ENCODE measurements at regions not wholly inside any gene's neighbourhood (a gene's known extent, or its start where the extent isn't known, plus 50 kb on each side); places are given as distances from the start of the nearest gene placed in this dataset.

- Histone ChIP-seq H3K27ac (no peak overlapping the region), H3K4me3 (no peak overlapping the region), H3K36me3 (no peaks in the 10 kb centered on the region), H3K9me3 (peaks cover 0 to 8% (median 0%) of the 10 kb centered on the region in 8 donors), H3K4me1 (no peaks in the 10 kb centered on the region), H3K27me3 (replicated peaks in 1 of 7) (no peaks in the 10 kb centered on the region)
- no peak for TF ChIP-seq CTCF (IDR thresholded peaks at IDR 0.05 in 8 of 11, conservative IDR thresholded peaks at IDR 0.05 in 3 of 11)
- no peak for TF ChIP-seq POLR2AphosphoS5 (IDR thresholded peaks at IDR 0.05)
- no peak for TF ChIP-seq POLR2A (IDR thresholded peaks at IDR 0.05)
- peak; percentile 62 for DNase-seq
- intact Hi-C loops (cut with DNase I; ENCODE audit: low total_unique reads) = no loop called here
- 83 to 93% (median 86%) methylated on average over 5 to 6 of the region's 6 CpGs for WGBS, 5 donors
Observed at GRCh38 chr3:78281381-78281780, 1241.5 kb downstream of the ROBO2 start.

- no peaks in the 10 kb centered on the region for H3K27me3 ChIP-seq (replicated peaks in 1 of 7)
- intact Hi-C loops (cut with DNase I; ENCODE audit: low total_unique reads) = no loop called here
- no peaks in the 10 kb centered on the region for H3K36me3 ChIP-seq
- no peak overlapping the region for H3K4me3 ChIP-seq
- TF ChIP-seq CTCF (IDR thresholded peaks at IDR 0.05 in 8 of 11, conservative IDR thresholded peaks at IDR 0.05 in 3 of 11) (no peak), POLR2AphosphoS5 (IDR thresholded peaks at IDR 0.05) (no peak), POLR2A (IDR thresholded peaks at IDR 0.05) (no peak)
- no peak for DNase-seq
- H3K27ac ChIP-seq = no peak overlapping the region
- 81 to 90% (median 89%) methylated on average over 2 of the region's 2 CpGs for WGBS, 5 donors
- H3K4me1 ChIP-seq = no peaks in the 10 kb centered on the region
- peaks cover 0 to 8% (median 0%) of the 10 kb centered on the region in 8 donors for H3K9me3 ChIP-seq
Observed at GRCh38 chr3:78283994-78284393, 1244.1 kb downstream of the ROBO2 start.

- Histone ChIP-seq H3K27ac (no peak overlapping the region), H3K4me3 (no peak overlapping the region), H3K27me3 (replicated peaks in 1 of 7) (no peaks in the 10 kb centered on the region), H3K9me3 (peaks cover 0 to 8% (median 0%) of the 10 kb centered on the region in 8 donors), H3K4me1 (no peaks in the 10 kb centered on the region), H3K36me3 (no peaks in the 10 kb centered on the region)
- TF ChIP-seq POLR2A (IDR thresholded peaks at IDR 0.05) = no peak
- TF ChIP-seq CTCF (IDR thresholded peaks at IDR 0.05 in 8 of 11, conservative IDR thresholded peaks at IDR 0.05 in 3 of 11) = no peak
- no peak for TF ChIP-seq POLR2AphosphoS5 (IDR thresholded peaks at IDR 0.05)
- DNase-seq = no peak
- WGBS, 5 donors = 61 to 69% (median 65%) methylated on average over 6 of the region's 6 CpGs
- intact Hi-C loops (cut with DNase I; ENCODE audit: low total_unique reads) = no loop called here
Observed at GRCh38 chr3:78285032-78285728, 1245.3 kb downstream of the ROBO2 start.

- TF ChIP-seq CTCF (IDR thresholded peaks at IDR 0.05 in 8 of 11, conservative IDR thresholded peaks at IDR 0.05 in 3 of 11) = no peak
- Histone ChIP-seq H3K27ac (no peak overlapping the region), H3K27me3 (replicated peaks in 1 of 7) (no peaks in the 10 kb centered on the region), H3K36me3 (no peaks in the 10 kb centered on the region), H3K4me1 (no peaks in the 10 kb centered on the region), H3K9me3 (no peaks in the 10 kb centered on the region), H3K4me3 (no peak overlapping the region)
- no peak for DNase-seq
- intact Hi-C loops (cut with DNase I; ENCODE audit: low total_unique reads) = no loop called here
Observed at GRCh38 chr3:78287085-78287484, 1247.2 kb downstream of the ROBO2 start.
